ENCODE measurements at regions not wholly inside any gene's neighbourhood (a gene's known extent, or its start where the extent isn't known, plus 50 kb on each side); places are given as distances from the start of the nearest gene placed in this dataset.
"Not testable (repeated sequence)": the region's sequence is repeated elsewhere in the genome, so short reads cannot be mapped to it uniquely, and the experiment has no call there.

DNA sequence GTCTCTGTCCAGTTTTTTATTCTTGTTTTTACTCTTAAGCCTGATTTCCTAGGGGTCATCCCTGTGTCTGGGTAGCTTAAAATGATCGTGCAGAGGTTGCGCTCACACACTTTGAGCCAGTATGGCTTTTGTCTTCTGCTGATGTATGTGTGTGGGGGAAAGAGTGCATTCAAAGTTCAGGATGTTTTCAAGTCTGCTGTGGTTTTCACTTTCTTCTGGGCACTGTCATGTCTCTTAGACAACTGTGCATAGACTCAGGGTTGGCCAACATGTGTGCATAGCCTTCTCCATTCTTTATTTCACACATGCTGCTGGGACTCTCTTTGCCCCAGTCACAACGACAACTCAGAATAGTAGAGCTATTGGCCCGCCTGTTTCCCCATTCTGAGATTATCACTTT is 139.1 kb downstream of the WNT7A start:
- Histone ChIP-seq H3K9me3 (replicated peaks; ENCODE audit: control insufficient read depth, low read depth, low read length) (peaks cover 9% of the 10 kb centered on the region), H3K27me3 (ENCODE audit: control insufficient read depth, insufficient read depth, low read length) (peaks cover 2% of the 10 kb centered on the region), H3K4me3 (ENCODE audit: low read length) (no peak overlapping the region), H3K27ac (ENCODE audit: low read length) (no peak overlapping the region), H3K36me3 (ENCODE audit: control insufficient read depth, insufficient read depth, low read length) (no peaks in the 10 kb centered on the region), H3K4me1 (ENCODE audit: control insufficient read depth, insufficient read depth, low read length) (no peaks in the 10 kb centered on the region)
- 69% methylated on average over 2 of the region's 4 CpGs for WGBS (ENCODE audit: insufficient coverage)
- no peak for DNase-seq

DNA sequence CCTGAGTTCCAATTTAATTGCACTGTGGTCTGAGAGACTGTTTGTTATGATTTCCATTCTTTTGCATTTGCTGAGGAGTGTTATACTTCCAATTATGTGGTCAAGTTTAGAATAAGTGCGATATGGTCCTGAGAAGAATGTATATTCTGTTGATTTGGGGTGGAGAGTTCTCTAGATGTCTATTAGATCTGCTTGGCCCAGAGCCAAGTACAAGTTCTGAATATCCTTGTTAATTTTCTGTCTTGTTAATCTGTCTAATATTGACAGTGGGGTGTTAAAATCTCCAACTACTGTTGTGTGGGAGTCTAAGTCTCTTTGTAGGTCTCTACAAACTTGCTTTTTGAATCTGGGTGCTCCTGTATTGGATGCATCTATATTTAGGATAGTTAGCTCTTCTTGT is 146.1 kb downstream of the WNT7A start:
- 100% methylated on average over 1 of the region's 1 CpG for WGBS (ENCODE audit: insufficient coverage)
- not testable (repeated sequence) for H3K27me3 ChIP-seq (ENCODE audit: control insufficient read depth, insufficient read depth, low read length)

DNA sequence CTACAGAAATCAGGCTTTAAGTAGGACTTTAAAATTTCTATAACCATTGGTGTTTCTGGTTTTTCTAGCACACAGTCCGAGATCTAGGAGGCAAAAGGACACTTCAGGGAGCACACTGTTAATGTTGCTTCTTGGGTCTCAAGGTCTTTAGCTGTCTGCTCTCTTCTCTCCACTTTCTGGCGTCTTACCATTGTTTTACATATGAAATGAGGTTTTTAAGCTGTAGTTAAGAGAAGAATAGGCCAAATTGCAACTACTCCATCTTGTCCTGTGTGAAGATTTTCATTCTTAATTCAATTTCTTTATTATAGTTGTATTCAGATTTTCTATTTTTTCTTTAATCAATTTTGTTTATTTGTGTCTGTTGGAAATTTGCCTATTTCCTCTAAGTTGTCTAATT is 151.4 kb downstream of the WNT7A start:
- no CpG with 5 or more reads among the region's 2 CpGs for WGBS (ENCODE audit: insufficient coverage)
- Histone ChIP-seq H3K27ac (ENCODE audit: low read length) (no peak overlapping the region), H3K36me3 (ENCODE audit: control insufficient read depth, insufficient read depth, low read length) (no peaks in the 10 kb centered on the region), H3K27me3 (ENCODE audit: control insufficient read depth, insufficient read depth, low read length) (no peaks in the 10 kb centered on the region), H3K4me1 (ENCODE audit: control insufficient read depth, insufficient read depth, low read length) (no peaks in the 10 kb centered on the region), H3K9me3 (replicated peaks; ENCODE audit: control insufficient read depth, low read depth, low read length) (no peaks in the 10 kb centered on the region), H3K4me3 (ENCODE audit: low read length) (no peak overlapping the region)
- DNase-seq, result no peak

More for the DNA sequence above, 146.1 kb downstream of the WNT7A start:
- not testable (repeated sequence) for H3K4me3 ChIP-seq (ENCODE audit: low read length); H3K4me1 ChIP-seq (ENCODE audit: control insufficient read depth, insufficient read depth, low read length); DNase-seq; H3K27ac ChIP-seq (ENCODE audit: low read length); H3K9me3 ChIP-seq (replicated peaks; ENCODE audit: control insufficient read depth, low read depth, low read length); H3K36me3 ChIP-seq (ENCODE audit: control insufficient read depth, insufficient read depth, low read length)

DNA sequence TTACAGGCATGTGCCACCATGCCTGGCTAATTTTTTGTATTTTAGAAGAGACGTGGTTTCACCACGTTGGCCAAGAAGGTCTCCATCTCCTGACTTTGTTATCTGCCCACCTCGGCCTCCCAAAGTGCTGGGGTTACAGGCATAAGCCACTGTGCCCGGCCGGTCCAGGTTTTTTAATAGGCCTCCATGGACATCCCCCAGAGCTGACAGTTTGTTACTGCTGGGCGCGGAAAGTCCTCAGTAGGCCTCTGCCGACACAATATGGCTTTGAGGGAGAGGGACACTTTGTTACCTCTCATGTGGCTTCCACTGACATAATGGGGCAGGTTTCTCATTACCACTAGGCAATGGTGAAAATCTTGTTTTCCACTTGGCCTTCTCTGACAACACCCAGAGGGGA is 152.0 kb downstream of the WNT7A start:
- Histone ChIP-seq H3K27me3 (ENCODE audit: control insufficient read depth, insufficient read depth, low read length) (no peaks in the 10 kb centered on the region), H3K36me3 (ENCODE audit: control insufficient read depth, insufficient read depth, low read length) (no peaks in the 10 kb centered on the region), H3K9me3 (replicated peaks; ENCODE audit: control insufficient read depth, low read depth, low read length) (no peaks in the 10 kb centered on the region), H3K4me3 (ENCODE audit: low read length) (no peak overlapping the region), H3K27ac (ENCODE audit: low read length) (no peak overlapping the region), H3K4me1 (ENCODE audit: control insufficient read depth, insufficient read depth, low read length) (no peaks in the 10 kb centered on the region)
- DNase-seq, result no peak
- 73% methylated on average over 4 of the region's 8 CpGs for WGBS (ENCODE audit: insufficient coverage)

DNA sequence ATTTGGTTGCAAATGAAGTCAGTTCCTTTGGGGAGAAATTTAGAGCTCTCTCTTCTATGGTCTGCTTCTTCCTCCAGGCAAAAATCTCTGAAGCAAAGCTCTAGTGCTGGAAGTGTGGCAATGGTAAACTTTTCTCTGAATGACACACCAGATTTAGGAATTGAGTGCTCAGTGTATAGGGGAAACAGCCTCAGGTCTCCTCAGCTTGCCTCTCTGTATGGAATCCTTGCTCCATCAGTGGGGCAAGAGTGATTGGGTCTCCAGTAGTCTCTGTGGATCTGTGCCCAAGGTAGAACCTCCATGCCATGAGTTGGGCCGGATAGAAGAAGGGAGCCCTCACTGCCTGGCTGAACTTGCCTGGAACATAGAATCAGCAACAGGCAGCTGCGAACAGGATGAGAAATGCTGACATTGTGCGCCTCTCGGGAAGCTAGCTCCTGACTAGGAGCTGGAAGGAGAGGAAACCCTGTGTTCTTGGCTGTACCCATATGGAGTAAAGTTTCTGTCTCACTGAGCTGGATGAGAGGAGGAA is 156.1 kb downstream of the WNT7A start:
- 85% methylated on average over 4 of the region's 4 CpGs for WGBS (ENCODE audit: insufficient coverage)

DNA sequence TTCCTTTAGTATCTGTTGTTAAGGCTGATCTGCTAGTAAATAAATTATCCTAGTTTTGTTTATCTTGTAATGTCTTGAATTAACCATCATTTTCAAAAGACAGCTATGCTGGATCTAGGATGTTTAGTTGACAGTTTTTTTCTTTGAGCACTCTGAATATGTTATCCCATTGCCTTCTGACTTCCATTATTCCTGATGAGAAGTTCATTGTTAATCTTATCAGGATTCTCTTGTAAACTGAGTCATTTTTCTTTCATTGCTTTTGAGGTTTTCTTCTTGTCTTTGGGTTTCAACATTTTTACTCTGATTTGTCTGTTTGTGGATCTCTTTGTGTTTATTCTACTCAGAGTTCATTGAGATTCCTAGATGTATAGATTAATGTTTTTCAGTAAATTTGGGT is 157.7 kb downstream of the WNT7A start:
- H3K27me3 ChIP-seq (ENCODE audit: control insufficient read depth, insufficient read depth, low read length), result peaks cover 2% of the 10 kb centered on the region
- H3K4me3 ChIP-seq (ENCODE audit: low read length), result no peak overlapping the region
- H3K9me3 ChIP-seq (replicated peaks; ENCODE audit: control insufficient read depth, low read depth, low read length), result no peaks in the 10 kb centered on the region
- H3K4me1 ChIP-seq (ENCODE audit: control insufficient read depth, insufficient read depth, low read length), result no peaks in the 10 kb centered on the region
- H3K27ac ChIP-seq (ENCODE audit: low read length), result no peak overlapping the region
- DNase-seq, result no peak
- no peaks in the 10 kb centered on the region for H3K36me3 ChIP-seq (ENCODE audit: control insufficient read depth, insufficient read depth, low read length)

More for the DNA sequence above, 156.1 kb downstream of the WNT7A start:
- Histone ChIP-seq H3K4me3 (ENCODE audit: low read length) (no peak overlapping the region), H3K27me3 (ENCODE audit: control insufficient read depth, insufficient read depth, low read length) (peaks cover 2% of the 10 kb centered on the region), H3K27ac (ENCODE audit: low read length) (no peak overlapping the region), H3K36me3 (ENCODE audit: control insufficient read depth, insufficient read depth, low read length) (no peaks in the 10 kb centered on the region), H3K9me3 (replicated peaks; ENCODE audit: control insufficient read depth, low read depth, low read length) (no peaks in the 10 kb centered on the region), H3K4me1 (ENCODE audit: control insufficient read depth, insufficient read depth, low read length) (no peaks in the 10 kb centered on the region)
- DNase-seq, result no peak

DNA sequence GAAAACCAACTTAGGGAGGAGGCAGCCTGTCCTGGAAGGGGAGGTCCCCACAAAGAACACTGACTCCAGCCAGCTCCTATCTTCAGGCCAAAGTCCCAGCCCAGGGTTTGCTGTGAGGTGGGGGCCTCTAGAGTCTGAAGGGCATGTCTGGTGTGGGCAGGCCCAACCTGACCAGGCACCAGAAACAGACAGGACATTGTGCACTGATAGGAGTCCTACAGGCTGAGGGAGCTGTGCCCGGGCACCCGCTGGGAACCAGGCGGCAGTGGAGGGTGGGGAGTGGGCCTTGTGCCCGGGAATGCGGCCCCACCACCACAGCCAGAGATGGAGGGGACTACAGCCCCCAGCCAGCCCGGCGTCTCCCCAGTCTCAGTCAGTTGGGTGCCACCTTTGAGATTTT is 161.4 kb downstream of the WNT7A start:
- Histone ChIP-seq H3K36me3 (ENCODE audit: control insufficient read depth, insufficient read depth, low read length) (no peaks in the 10 kb centered on the region), H3K27ac (ENCODE audit: low read length) (no peak overlapping the region), H3K4me1 (ENCODE audit: control insufficient read depth, insufficient read depth, low read length) (no peaks in the 10 kb centered on the region), H3K9me3 (replicated peaks; ENCODE audit: control insufficient read depth, low read depth, low read length) (no peaks in the 10 kb centered on the region), H3K4me3 (ENCODE audit: low read length) (no peak overlapping the region), H3K27me3 (ENCODE audit: control insufficient read depth, insufficient read depth, low read length) (peaks cover 2% of the 10 kb centered on the region)
- 80% methylated on average over 2 of the region's 7 CpGs for WGBS (ENCODE audit: insufficient coverage)
- no peak for DNase-seq

DNA sequence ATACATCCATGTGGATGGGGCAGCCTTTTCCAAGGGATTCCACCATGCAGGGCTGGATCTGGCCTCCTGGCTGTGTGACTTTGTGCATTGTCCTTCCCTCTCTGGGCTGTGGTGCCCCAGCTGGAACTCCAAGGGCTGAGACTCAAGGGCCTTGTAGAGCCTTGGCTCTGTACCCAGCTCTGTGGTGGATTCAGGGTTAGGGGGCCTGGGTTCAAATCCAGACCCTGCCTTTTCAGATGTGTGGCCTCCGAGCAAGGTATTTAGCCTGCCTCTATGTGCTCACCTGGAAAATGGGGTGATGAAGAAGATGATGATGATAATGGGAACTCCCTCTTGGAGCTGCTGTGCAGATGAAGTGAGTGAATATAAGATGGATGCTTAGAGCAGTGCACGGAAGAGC is 161.9 kb downstream of the WNT7A start:
- H3K4me1 ChIP-seq (ENCODE audit: control insufficient read depth, insufficient read depth, low read length), result no peaks in the 10 kb centered on the region
- H3K27ac ChIP-seq (ENCODE audit: low read length), result no peak overlapping the region
- H3K9me3 ChIP-seq (replicated peaks; ENCODE audit: control insufficient read depth, low read depth, low read length), result peaks cover 3% of the 10 kb centered on the region
- DNase-seq, result no peak
- WGBS (ENCODE audit: insufficient coverage), result 89% methylated on average over 1 of the region's 2 CpGs
- no peaks in the 10 kb centered on the region for H3K36me3 ChIP-seq (ENCODE audit: control insufficient read depth, insufficient read depth, low read length)
- H3K4me3 ChIP-seq (ENCODE audit: low read length), result no peak overlapping the region
- H3K27me3 ChIP-seq (ENCODE audit: control insufficient read depth, insufficient read depth, low read length), result peaks cover 2% of the 10 kb centered on the region

DNA sequence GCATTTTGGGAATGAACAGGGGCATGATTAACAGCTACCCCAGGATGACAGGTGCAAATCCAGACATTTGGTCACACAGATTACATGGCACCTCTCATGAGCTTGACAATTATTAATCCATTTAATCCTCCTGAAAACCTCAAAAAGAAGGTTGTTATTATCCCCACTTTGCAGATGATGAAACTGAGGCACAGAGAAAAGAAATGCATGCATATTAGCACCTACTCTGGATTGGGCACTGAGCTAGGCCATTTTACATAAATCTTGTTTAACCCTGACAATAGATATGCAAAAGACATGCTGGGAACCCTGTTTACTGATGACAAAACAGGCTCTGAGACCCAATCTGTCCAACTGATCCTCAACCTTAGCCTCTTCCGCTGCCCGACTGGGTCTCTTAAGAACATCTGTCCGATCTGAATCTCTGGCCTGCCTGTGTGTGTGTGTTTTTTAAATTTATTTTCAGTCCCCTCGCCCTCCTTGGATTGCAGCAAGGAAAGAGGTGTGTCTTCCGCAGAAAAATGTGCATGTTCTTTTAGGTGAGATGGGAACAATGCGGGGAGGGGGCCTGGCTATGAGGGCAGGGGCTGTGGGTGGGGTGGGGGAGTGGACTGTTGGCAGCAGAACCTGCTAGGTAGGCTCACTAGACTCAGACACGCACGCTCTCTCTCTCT is 162.5 kb downstream of the WNT7A start:
- no peak overlapping the region for H3K27ac ChIP-seq (ENCODE audit: low read length)
- H3K36me3 ChIP-seq (ENCODE audit: control insufficient read depth, insufficient read depth, low read length), result no peaks in the 10 kb centered on the region
- WGBS (ENCODE audit: insufficient coverage), result 37% methylated on average over 3 of the region's 8 CpGs
- no peak for DNase-seq
- H3K4me1 ChIP-seq (ENCODE audit: control insufficient read depth, insufficient read depth, low read length), result no peaks in the 10 kb centered on the region
- peaks cover 2% of the 10 kb centered on the region for H3K27me3 ChIP-seq (ENCODE audit: control insufficient read depth, insufficient read depth, low read length)
- peaks cover 4% of the 10 kb centered on the region for H3K9me3 ChIP-seq (replicated peaks; ENCODE audit: control insufficient read depth, low read depth, low read length)
- no peak overlapping the region for H3K4me3 ChIP-seq (ENCODE audit: low read length)

DNA sequence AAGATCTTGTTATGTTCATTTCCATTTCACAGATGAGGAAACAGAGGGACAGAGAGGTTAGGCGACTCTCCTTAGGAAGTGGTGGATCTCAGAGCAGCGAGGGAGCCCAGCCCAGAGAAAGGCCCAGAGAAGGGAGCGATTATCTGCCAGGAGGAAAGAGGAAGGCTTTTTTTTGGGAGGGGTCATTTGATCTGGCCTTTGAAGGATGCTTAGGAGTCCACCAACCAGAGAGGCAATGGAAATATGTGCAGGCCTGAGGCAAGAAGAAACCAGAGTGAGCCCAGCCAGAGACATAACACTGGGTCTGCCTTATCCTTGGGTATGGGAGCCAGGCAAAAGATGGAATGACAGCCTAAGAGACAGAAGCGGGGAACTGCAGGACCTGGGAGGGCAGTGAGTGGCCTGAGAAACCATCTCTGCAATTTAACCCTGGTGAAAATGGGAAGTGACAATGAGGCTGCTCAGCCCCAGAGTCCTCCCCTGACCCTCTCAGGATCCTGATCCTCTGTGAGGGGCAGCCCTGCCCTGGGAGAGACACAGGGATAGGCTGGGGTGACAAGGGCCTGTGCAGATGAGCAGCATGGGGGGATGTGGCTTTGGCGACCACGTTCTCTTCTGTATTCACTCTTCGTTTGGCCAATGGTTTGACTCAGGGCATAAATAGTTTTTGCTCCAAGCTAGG is 163.2 kb downstream of the WNT7A start:
- WGBS (ENCODE audit: insufficient coverage), result 79% methylated on average over 5 of the region's 7 CpGs
- Histone ChIP-seq H3K4me1 (ENCODE audit: control insufficient read depth, insufficient read depth, low read length) (no peaks in the 10 kb centered on the region), H3K27ac (ENCODE audit: low read length) (no peak overlapping the region), H3K36me3 (ENCODE audit: control insufficient read depth, insufficient read depth, low read length) (no peaks in the 10 kb centered on the region), H3K27me3 (ENCODE audit: control insufficient read depth, insufficient read depth, low read length) (peaks cover 5% of the 10 kb centered on the region), H3K4me3 (ENCODE audit: low read length) (no peak overlapping the region), H3K9me3 (replicated peaks; ENCODE audit: control insufficient read depth, low read depth, low read length) (peaks cover 4% of the 10 kb centered on the region)
- DNase-seq, result no peak
